GM12801 (cell line): ENCODE measurements at regions not wholly inside any gene's neighbourhood (a gene's known extent, or its start where the extent isn't known, plus 50 kb on each side); places are given as distances from the start of the nearest gene placed in this dataset.

Experiments used
- TF ChIP-seq, protein P1 (sequence below): IDR thresholded peaks from one replicate; pipeline ENCODE4 v1.5.1; 2011; ENCODE audit warnings: control low read depth; ENCODE audit not compliant: insufficient read length; ENCODE audit errors: extremely low read depth

- TF ChIP-seq, protein P1, sequence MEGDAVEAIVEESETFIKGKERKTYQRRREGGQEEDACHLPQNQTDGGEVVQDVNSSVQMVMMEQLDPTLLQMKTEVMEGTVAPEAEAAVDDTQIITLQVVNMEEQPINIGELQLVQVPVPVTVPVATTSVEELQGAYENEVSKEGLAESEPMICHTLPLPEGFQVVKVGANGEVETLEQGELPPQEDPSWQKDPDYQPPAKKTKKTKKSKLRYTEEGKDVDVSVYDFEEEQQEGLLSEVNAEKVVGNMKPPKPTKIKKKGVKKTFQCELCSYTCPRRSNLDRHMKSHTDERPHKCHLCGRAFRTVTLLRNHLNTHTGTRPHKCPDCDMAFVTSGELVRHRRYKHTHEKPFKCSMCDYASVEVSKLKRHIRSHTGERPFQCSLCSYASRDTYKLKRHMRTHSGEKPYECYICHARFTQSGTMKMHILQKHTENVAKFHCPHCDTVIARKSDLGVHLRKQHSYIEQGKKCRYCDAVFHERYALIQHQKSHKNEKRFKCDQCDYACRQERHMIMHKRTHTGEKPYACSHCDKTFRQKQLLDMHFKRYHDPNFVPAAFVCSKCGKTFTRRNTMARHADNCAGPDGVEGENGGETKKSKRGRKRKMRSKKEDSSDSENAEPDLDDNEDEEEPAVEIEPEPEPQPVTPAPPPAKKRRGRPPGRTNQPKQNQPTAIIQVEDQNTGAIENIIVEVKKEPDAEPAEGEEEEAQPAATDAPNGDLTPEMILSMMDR: no peak
These were observed 166.0 kb downstream of the SOCS6 start for GRCh38 chr18:70454704-70455322.

- TF ChIP-seq, protein P1: no peak
These were observed 164.4 kb downstream of the SOCS6 start for GRCh38 chr18:70453058-70453775.

DNA sequence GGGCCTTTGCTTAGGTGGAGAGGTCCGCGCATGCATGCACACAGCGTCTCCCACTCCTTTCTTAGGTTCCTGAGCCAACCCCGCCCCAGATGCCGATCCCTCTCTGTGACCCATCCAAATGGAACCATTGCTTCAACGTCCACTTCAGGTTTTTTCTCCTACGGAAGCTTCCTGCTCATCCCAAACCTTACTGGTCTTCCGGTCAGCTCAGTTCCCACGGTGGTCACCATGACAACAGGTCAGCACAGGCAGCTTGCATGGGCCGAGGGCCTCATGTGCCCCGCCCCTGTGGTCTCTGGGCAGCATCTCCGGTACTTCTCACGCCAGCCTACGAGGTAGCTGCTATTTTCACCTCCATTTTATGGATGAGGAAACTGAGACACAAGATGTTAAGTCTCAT, 163.7 kb downstream of the SOCS6 start:
- TF ChIP-seq, protein P1: no peak

GRCh38 chr18:70450426-70451253, 161.8 kb downstream of the SOCS6 start:
- TF ChIP-seq, protein P1: no peak

GRCh38 chr18:70448588-70448987, 159.7 kb downstream of the SOCS6 start:
- TF ChIP-seq, protein P1: no peak

- TF ChIP-seq, protein P1: no peak
These were observed 157.2 kb downstream of the SOCS6 start for GRCh38 chr18:70446063-70446462.

GRCh38 chr18:70442933-70443332, 154.1 kb downstream of the SOCS6 start:
- TF ChIP-seq, protein P1: no peak
